ENCODE measurements at regions not wholly inside any gene's neighbourhood (a gene's known extent, or its start where the extent isn't known, plus 50 kb on each side); places are given as distances from the start of the nearest gene placed in this dataset.

GRCh38 chr12:25712169-25712568, 159.1 kb upstream of the LMNTD1 start:
- no peak for DNase-seq (ENCODE audit: extremely low read depth, low read depth)

- DNase-seq (ENCODE audit: extremely low read depth, low read depth), result no peak
Observed at GRCh38 chr12:25713264-25713663, 160.2 kb upstream of the LMNTD1 start.

DNA sequence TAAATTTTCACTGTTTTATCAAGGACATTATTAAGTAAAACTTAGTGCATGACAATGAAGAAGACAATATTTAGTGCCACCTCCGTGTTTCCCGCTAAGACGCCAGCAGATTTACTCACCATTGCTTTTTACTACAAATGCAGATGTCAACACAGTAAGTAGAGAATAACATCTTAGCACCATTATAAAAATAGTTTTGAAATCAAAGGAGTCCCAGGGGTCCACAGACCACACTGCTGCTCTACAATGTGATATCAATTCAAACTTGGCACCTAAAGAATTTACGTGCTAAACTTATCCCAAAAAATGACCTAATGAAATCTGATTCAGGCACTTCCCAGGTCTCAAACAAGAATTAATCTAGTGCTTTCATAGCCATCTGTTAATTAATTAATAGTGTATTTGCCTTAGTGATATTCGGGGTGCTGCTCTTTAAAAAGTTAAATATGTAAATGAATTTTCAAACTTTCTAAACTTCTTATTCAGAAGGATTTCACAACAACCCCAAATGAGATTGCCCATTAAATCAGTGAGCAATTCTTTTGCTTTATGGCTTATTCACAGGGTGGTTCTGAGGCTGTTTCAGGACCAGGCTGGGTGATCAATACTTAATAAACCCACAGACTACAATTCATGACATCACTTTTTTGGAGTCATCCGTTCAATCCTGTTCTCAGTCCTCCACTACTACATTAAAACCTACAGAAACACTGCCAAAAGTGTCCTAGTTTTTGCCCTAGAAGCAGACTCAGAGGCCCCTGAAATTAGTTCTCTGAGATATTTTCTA, 161.3 kb upstream of the LMNTD1 start:
- DNase-seq (ENCODE audit: extremely low read depth, low read depth), result no peak

GRCh38 chr12:25715102-25715501, 162.0 kb upstream of the LMNTD1 start:
- no peak for DNase-seq (ENCODE audit: extremely low read depth, low read depth)

DNA sequence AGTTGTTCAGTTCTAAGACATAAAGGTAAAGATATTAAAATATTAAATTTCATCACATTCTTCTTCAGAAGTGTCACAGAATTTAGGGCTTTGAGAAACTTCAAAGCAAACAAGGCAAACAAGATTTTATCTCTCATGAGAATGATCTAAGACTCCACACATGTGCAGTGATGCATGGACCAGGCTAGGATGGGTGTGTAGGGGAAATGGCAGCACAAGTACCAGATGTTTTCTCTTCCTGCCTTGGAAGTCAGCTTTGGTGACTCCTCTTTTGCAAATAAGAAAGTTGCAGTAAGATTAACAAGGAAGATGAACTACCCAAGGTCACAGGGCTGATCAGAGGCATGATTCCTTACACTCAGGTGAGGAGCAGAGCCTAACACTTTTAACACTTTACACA, 163.8 kb upstream of the LMNTD1 start:
- DNase-seq (ENCODE audit: extremely low read depth, low read depth), result no peak

DNA sequence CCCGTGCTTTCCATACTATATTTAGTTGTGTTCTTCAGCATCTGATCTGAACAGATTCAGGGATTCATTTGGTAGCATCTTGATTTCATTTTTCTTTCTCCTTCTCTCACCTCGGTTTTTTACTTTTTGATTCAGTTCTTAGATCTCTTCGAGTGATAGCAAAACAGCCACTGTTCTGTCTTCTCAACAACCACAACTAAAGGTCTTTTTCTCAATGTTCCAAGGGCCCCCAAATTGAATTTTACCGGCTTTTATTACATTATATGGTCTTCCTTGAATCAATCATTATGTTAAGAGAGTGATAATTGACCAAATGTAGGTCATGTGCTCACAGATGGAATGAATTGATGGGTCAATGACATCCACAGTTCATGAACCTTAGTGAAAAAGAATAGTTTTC, 164.5 kb upstream of the LMNTD1 start:
- DNase-seq (ENCODE audit: extremely low read depth, low read depth), result no peak

- no peak for DNase-seq (ENCODE audit: extremely low read depth, low read depth)
Observed at GRCh38 chr12:25718081-25718731, 165.1 kb upstream of the LMNTD1 start.

DNA sequence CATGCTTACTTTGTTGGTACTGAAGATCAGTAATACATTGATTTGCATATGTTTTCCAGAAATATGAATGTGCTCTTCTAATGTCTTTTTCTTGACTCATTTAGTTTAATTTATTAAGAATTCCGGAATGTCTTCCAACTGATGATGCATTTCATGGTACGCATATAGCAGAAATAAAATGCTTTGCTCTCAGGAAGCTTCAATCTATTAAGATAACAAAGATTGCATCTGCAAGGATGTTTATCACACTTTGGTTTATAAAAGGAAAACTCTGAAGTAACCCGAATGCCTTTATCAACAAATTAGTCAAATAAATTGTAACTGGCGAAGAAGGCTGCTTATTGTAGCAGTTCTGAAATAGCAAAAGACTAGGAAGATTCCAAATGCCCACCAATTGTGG, 166.4 kb upstream of the LMNTD1 start:
- no peak for DNase-seq (ENCODE audit: extremely low read depth, low read depth)

DNA sequence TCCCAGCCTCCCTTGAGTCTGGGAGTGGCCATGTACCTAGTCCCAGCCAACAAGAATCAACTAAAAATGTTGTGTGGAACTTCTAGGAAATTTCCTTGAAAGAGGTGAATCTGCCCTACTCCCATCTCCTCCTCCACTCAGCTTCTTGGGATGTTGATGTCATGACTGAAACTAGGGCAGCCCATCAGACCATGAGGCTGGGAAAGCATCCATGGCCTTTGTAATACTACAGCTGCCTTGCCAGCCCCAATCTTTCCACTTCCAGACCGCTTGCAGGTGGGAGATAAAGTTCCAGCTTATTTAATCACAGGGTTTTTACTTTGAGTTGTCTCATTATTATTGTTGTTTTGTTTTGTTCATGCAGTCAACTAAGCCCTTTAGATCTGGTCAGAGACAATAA, 170.3 kb upstream of the LMNTD1 start:
- no peak for DNase-seq (ENCODE audit: extremely low read depth, low read depth)

DNA sequence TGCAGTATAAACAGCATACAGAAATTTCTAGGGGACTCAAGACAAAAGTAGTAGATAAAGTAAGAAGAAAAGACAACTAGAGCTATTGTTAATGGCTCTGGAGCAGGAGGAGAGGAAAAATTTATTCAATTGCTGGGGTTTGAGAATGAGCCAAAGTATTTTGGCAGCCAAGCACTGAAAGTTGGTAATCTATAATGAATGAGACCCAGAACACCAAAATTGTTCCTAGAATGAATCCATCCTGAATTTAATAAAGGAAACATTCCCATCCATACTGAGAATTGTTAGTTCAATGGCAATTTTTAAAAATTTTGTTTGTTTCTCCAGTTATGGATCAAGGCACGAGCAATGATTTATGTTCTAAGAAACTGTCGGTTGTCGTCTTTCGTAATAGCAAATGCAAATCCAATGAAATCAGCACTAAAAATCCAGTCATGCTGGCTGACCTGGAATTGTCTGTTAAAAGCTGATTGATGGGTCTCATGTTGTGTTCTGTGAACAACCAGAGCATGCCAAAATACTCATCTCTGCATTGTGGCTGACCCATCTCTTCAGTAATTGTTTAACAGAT, 170.9 kb upstream of the LMNTD1 start:
- DNase-seq (ENCODE audit: extremely low read depth, low read depth), result no peak

DNA sequence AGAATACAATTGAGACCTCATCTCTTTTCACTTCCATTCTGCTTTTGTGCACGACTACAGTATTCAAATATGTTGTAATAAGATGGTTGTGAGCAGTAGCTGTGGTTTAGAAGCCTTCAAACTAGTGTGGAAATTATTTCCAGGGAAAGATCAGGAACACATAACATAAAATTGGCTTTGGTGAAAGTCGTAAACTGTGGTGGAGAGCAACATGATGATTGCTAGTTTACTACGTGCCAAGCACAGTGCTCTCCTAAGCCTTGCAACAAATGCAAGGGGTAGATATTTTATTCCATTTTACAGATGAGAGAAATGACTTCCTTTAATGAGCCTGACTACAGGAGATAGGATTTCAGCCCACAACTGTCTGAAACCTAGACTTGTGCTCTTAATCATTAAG, 172.4 kb upstream of the LMNTD1 start:
- DNase-seq (ENCODE audit: extremely low read depth, low read depth), result no peak

GRCh38 chr12:25725931-25726330, 172.8 kb upstream of the LMNTD1 start:
- no peak for DNase-seq (ENCODE audit: extremely low read depth, low read depth)

- DNase-seq (ENCODE audit: extremely low read depth, low read depth), result no peak
Observed at GRCh38 chr12:25728056-25728595, 175.0 kb upstream of the LMNTD1 start.

- no peak for DNase-seq (ENCODE audit: extremely low read depth, low read depth)
Observed at GRCh38 chr12:25730489-25731349, 177.6 kb upstream of the LMNTD1 start.

DNA sequence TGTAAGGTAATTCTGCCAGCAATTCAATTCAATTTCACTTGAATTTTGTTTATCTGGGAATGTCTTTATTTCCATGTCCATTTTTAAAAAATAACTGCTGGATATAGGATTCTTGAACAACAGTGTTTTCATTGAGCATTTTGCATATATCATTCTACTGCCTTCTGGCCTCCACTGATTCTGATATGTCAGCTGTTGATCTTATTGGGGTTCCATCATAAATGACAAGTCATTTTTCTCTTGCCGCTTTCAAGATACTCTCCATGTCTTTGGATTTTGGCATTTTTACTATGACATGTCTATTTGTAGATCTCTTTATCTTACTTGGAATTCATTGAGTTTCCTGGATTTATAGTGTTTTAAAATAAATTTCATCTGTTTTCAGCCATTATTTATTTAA, 180.5 kb upstream of the LMNTD1 start:
- no peak for DNase-seq (ENCODE audit: extremely low read depth, low read depth)

DNA sequence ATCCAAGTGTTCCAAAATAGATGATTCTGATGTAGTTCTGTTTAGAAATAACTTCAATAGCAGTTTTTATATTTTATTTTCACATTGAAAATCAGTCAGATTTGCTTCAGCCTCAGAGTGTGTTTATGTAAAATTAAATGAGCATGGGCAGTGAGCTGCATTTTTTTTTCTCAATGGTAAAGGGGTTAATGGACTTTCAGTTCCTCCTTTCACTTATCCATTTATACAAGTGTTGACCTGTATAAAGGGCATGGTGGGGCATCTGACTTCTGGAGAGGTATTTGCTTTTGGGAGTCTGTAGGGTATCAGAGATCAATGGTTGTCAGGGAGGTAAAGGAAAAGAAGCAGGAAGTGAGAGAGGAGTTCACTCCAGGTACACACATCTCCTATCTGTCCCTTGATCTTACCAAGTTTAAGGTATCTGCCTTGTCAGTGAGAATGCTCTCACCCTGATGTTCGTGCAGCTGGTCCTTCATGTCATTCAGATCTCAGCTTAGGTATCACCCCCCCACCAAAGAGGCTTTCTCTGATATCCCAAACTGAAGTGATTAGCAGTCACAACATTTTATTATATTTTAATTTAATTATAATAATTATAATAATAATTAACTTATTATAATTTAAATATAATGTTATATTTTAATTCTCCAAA, 181.6 kb upstream of the LMNTD1 start:
- no peak for DNase-seq (ENCODE audit: extremely low read depth, low read depth)

DNA sequence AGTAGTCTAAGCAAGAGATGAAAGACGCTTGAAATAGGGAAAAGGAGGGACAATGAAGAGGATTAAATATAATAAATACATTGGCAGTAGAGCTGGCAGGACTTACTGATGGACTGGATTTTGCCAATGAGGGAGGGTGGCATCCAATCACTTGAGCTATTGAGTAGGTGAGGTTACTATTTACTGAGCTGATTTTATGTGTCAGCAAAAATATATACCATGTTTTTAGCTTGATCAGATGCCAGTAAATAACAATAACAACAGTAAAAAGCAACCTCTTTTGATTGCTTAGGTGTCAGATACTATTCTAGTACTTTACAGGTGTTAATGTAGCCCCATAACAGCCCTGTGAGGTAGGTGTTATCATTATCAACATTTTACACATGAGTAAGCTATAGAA, 187.5 kb upstream of the LMNTD1 start:
- DNase-seq (ENCODE audit: extremely low read depth, low read depth), result no peak

DNA sequence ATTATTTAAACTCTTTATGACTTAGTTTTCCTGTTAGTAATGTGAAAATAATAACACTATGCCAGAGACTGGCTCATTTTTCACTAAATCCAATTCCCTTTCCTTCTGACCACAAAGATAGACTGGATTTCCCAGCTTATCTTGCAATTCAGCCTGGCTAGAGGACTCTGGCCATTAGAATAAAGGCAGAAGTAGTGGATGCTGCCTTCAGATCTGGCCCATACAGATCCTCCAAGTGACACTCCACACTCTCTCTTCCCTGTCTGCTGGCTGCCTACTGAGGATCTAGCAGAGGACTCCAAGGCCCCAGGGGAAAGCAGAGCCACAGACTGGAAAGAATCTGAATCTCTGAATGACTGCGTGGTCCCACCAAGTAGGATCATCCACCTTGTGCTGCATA, 188.8 kb upstream of the LMNTD1 start:
- no peak for DNase-seq (ENCODE audit: extremely low read depth, low read depth)

- DNase-seq (ENCODE audit: extremely low read depth, low read depth), result peak; percentile 12
Observed at GRCh38 chr12:25743679-25744215, 190.7 kb upstream of the LMNTD1 start.

DNA sequence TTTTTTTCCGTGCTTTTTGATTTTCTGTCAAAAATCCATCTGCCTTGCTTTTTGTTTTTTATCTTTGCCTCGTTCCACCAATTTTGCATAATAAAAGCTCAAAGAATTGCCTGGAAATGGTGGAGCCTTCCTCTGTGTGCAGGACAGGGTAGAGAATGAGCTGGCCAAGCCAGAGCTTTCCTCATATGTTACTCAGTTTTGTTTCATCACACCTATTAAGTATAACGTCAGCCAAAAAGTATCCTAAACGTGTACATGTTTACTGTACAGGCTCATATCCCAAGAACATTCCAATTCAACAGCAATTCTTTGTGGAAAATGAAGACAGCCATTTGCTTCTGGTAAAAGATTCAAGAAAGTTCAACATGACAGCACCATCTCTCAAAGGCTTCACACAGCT, 191.2 kb upstream of the LMNTD1 start:
- no peak for DNase-seq (ENCODE audit: extremely low read depth, low read depth)

Data from NCI-H460 (cell line).